ENCODE measurements at regions not wholly inside any gene's neighbourhood (a gene's known extent, or its start where the extent isn't known, plus 50 kb on each side); places are given as distances from the start of the nearest gene placed in this dataset.
"Not testable (repeated sequence)": the region's sequence is repeated elsewhere in the genome, so short reads cannot be mapped to it uniquely, and the experiment has no call there.

- no peak for DNase-seq (ENCODE audit: low read depth in 3 of 3)
Observed at GRCh38 chr13:21911646-21912298, 240.9 kb downstream of the FGF9 start.

DNA sequence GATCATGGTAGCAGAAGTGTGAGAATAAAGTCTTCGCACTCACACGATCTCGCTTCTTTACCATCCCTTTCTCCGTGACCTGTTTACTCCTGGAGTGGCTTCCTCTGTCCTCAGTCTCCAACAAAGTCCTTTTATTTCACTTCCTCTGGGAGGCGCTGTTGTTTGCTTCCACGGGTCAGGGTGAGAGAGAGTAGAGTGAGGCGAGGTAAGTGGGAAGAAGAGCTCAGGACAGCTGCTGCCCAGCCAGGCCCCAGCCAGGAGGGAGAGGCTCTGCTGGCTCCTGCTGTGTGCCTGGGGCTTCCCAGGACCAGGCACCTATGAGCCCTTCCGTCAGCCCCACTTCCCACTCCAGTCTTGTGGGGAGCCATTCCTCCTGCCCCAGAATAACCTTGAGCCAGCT, 242.1 kb downstream of the FGF9 start:
- no peak for DNase-seq (ENCODE audit: low read depth in 3 of 3)

DNA sequence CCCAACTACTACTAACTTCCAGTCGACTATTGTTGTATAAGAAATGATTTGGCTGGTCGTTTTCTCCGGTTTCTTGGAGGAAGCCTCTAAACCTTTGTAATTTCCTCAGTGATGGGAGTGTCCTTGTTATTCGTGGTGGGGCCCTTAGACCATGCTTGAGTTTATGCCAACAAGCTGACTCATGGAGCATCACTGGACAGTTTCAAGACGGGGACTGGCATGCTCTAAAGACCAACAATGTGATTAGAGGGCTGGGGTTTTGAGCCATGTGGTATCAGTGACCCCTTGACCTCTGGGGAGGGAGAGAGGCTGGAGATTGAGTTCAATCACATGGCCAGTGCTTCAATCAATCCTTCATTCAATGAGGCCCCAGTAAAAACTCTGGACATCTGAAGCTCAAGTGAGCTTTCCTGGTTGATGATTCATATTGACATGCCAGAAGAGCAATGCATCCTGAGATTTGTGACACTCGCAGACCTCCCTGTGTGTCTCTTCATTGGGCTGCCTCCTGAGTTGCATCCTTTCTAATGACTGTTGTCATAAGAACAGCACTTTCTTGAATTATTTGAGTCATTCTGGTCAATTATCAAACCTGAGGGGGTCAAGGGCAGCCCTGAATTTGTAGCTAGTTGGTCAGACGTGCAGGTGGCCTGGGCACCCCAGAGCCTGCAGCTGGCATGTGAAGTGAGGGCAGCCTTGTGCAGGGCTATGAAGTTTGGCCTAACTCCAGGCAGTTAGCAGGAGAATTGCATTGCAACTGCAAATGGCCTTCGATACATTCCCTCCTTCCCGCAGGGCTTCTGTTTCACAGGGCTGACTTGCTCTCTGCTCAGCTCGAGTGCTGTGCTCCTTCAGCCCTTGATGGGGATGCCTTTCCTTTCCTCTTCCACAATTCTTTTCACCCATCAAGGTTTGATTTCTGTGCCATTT, 246.5 kb downstream of the FGF9 start:
- DNase-seq (ENCODE audit: low read depth in 3 of 3) = no peak

GRCh38 chr13:21920802-21921201, 249.9 kb downstream of the FGF9 start:
- not testable (repeated sequence) for DNase-seq (ENCODE audit: low read depth in 3 of 3)

GRCh38 chr13:21924958-21925357, 254.1 kb downstream of the FGF9 start:
- DNase-seq (ENCODE audit: low read depth in 3 of 3) = no peak

DNA sequence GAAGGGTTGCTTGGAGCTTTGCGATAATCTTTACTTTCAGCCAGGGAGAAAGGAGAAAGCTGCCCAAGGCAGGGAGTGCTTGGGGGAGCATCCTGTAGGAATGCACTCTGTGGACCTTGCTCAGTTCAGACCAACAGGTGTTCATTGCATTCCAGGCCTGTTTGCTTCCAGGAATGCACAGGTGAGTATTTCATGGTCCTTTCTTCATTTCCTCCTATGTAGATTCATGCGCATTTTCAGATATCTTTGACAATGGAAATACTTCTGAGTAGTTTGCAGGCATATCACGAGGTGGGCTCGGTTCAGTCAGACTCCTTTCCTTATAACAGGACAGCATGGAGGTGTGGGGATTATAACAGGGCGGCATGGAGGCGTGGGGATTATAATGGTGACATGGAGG, 254.8 kb downstream of the FGF9 start:
- no peak for DNase-seq (ENCODE audit: low read depth in 3 of 3)

DNA sequence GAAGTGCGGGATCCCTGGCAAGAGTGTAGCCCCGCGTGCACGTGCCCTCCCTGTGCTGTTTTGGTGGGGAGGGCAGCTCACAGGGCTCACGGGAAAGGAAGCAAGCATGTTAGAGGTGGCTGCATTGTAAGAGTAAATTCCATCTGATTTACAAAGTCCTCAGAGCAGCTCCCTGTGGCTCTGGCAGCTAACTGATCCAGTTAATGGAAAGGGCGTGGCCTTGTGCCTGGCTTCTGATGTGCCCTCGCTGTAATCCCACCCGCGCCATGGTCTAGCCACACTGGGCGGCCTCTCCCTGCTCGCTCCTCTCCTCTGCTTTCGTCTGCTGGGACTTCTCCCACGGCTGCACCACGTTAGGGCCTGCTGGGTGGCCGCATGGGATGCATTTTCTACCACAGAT, 258.5 kb downstream of the FGF9 start:
- no peak for DNase-seq (ENCODE audit: low read depth in 3 of 3)

GRCh38 chr13:21930536-21930935, 259.7 kb downstream of the FGF9 start:
- DNase-seq (ENCODE audit: low read depth in 3 of 3) = no peak

- DNase-seq (ENCODE audit: low read depth in 3 of 3) = no peak
Observed at GRCh38 chr13:21932578-21932977, 261.7 kb downstream of the FGF9 start.

DNA sequence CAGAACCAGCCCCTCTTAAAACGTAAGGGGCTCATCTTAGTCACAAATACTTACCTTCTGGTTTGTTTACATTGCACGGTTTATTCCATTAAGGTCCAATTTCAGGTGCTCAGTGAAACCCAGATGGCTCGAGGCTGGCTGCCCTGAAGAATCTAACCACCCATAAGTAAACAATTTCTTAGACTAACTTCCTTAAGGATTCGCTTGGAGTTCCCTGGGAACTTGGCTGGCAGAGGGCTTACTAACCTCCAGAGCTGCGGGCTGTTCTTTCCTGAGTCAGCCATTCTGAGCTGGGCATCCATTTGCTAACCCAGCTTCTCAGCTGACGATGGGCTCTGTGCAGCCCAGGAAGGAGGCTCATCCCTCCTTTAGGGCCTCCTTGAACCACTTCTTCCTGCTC, 262.1 kb downstream of the FGF9 start:
- no peak for DNase-seq (ENCODE audit: low read depth in 3 of 3)

DNA sequence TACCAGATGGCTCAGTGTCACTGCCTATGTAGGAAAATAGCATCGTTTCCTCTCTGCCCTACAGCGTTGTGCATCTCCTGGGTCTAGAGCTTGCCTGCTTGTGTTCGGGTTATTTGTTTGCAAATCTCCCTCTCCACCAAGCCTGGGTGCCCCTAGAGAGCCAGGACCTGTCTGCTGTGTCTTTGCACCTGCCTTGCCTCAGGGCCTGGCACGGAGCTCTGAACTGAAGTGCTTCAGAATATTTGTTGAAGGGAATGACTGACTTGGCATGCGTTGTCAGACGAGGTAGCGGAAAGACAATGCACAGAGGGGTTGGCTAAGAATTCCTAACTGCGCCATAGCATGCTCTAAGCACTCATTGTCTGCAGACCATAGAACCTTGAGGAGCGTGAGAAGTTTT, 263.4 kb downstream of the FGF9 start:
- no peak for DNase-seq (ENCODE audit: low read depth in 3 of 3)

DNA sequence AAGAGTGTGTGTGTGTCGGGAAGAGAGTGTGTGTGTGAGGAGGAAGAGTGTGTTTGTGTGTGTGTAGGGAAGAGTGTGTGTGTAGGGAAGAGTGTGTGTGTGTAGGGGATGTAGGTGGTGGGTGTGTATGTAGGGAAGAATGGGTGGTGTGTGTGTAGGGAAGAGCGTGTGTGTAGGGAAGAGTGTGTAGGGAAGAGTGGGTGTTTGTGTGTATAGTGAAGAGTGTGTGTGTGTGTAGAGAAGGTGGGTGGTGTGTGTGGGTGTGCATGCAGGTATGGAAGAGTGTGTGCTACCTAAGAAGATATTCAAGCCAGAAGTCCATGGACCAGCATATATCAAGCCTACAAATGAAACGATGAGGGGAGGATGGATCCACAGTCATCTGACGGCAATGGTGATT, 265.8 kb downstream of the FGF9 start:
- no peak for DNase-seq (ENCODE audit: low read depth in 3 of 3)

- no peak for DNase-seq (ENCODE audit: low read depth in 3 of 3)
Observed at GRCh38 chr13:21938168-21938567, 267.3 kb downstream of the FGF9 start.

DNA sequence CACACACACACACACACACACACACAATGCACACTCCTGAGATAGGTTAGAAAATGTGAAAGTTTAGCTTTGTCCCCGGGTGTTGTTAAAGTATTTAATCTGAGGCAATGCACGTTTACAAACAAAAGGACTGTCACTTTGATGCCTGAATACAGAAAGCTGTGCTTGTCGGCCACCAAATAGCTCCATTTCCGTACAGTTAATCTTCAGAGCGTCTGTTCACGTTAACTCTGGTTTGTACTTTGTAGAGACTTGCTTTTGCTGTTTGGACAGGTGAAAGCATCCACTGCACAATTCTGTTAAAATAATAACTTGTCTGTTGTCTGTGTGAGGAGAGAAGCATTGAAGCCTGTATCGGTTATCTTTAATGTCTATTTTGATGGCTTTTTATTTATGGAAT, 267.8 kb downstream of the FGF9 start:
- no peak for DNase-seq (ENCODE audit: low read depth in 3 of 3)

DNA sequence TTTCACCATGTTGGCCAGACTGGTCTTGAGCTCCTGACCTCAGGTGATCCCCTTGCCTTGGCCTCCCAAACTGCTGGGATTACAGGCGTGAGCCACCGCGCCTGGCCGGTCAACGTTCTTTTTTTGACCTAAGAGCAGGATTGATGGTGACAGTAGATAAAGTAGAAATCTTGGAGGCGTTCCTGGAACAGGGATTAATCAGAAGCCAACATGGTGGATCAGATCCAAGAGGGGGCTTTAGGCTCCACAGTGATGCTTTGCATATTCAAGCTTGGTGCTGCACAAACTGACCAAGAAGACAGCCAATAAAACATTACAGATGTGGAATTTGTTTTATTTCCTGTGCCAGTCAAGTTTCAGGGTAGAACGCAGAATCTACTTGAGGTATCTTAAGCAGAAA, 271.2 kb downstream of the FGF9 start:
- no peak for DNase-seq (ENCODE audit: low read depth in 3 of 3)

DNA sequence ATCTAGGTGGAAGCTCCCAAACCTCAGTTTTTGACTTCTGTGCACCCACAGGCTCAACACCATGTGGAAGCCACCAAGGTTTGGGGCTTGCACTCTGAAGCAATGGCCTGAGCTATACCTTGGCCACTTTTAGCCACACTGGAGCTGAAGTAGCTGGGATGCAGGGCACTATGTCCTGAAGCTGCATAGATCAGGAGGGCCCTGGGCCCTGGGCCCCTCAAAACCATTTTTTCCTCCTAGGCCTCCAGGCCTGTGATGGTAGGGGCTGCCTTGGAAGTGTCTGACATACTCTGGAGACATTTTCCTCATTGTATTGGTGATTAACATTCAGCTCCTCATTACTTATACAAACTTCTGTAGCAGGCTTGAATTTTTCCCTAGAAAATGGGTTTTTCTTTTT, 273.7 kb downstream of the FGF9 start:
- DNase-seq (ENCODE audit: low read depth in 3 of 3) = no peak

- DNase-seq (ENCODE audit: low read depth in 3 of 3) = no peak
Observed at GRCh38 chr13:21945195-21945594, 274.3 kb downstream of the FGF9 start.

DNA sequence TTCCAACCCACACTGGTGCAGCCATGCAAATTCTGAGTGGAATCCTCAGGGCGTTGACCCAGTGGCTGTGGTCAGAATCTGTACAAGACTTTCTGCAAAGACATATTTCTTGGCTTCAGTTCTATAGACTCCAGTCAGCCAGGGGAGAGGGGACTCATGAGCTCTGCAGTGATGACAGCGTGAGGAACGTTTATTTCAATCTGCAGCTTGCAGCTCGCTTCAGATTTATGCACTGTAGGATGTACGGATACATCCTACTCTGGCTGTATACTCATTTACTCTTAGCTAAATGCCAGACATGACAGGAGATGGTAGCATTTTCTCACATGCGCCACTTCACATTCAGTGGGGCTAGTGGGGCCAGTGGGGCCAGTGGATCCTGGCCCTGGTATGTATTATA, 276.1 kb downstream of the FGF9 start:
- DNase-seq (ENCODE audit: low read depth in 3 of 3) = no peak

- no peak for DNase-seq (ENCODE audit: low read depth in 3 of 3)
Observed at GRCh38 chr13:21948769-21949474, 278.0 kb downstream of the FGF9 start.

DNA sequence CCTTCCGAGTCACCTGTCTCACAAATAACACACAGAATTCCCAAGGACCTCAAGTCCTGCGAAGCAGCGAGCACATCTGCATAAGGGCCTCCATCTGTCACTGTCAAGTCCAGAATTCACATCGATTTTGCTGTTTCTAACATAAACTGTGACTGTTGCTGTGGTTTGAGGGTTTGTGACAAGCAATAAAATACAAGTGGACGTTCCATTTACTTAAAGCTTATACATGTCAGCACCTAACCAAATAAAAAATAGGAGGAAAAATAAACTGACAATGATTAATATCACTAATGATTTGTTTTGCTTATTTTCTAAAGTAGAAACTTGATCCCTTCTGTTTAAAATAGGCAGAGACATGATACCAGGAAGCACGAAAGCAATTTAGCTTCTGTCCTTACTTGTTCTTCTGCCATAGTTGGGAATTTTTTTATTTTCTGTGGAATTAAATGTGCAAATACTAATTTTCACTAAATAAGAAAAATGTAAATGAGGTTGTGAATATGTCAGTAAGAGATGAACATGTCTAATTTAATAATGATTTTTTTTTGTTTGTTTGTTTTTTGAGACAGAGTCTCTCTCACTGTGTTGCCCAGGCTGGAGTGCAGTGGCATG, 279.1 kb downstream of the FGF9 start:
- no peak for DNase-seq (ENCODE audit: low read depth in 3 of 3)

GRCh38 chr13:21956666-21957065, 285.8 kb downstream of the FGF9 start:
- DNase-seq (ENCODE audit: low read depth in 3 of 3) = no peak

DNA sequence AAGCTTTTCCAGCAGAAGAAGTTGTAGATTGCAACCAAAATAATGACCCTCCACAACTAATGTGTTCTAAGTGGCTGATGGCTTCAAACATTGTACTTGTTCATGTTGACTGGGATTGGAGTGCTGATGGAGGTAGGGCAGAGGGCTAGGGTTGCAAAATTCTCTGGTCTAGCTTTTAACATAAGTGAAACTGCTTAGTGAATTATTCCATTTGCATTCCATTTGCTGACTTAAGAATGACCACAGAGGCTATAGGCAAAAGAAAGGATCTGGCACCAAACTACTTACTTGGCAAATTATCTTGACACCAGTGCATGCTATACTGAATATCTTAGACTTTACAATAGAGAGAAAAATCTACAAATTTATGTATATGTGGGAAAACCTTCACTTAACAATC, 287.0 kb downstream of the FGF9 start:
- no peak for DNase-seq (ENCODE audit: low read depth in 3 of 3)
